ENCODE measurements at regions not wholly inside any gene's neighbourhood (a gene's known extent, or its start where the extent isn't known, plus 50 kb on each side); places are given as distances from the start of the nearest gene placed in this dataset.

DNA sequence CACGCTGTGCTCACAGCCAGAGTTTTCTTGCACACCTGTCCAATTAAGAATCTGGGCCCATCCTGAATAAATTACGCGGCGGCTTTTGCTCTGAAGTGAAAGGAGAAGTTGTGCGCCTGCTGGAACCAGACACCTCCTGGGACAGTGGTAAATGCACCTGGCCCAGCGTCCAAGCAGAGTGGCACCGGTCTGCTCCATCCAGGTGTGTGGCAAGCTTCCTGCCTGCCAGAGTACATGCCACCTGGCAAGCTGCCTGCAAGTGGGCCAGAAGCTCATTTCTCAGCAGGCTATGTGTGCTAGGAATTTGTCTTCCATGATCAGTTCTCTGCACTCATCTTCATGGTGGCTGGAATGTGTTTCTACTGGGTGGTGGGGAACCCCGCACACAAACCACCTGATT, 660.6 kb downstream of the ETS1 start:
- no peak for DNase-seq

- no peak for DNase-seq
Measured at GRCh38 chr11:127925475-127925874, 661.9 kb downstream of the ETS1 start.

DNA sequence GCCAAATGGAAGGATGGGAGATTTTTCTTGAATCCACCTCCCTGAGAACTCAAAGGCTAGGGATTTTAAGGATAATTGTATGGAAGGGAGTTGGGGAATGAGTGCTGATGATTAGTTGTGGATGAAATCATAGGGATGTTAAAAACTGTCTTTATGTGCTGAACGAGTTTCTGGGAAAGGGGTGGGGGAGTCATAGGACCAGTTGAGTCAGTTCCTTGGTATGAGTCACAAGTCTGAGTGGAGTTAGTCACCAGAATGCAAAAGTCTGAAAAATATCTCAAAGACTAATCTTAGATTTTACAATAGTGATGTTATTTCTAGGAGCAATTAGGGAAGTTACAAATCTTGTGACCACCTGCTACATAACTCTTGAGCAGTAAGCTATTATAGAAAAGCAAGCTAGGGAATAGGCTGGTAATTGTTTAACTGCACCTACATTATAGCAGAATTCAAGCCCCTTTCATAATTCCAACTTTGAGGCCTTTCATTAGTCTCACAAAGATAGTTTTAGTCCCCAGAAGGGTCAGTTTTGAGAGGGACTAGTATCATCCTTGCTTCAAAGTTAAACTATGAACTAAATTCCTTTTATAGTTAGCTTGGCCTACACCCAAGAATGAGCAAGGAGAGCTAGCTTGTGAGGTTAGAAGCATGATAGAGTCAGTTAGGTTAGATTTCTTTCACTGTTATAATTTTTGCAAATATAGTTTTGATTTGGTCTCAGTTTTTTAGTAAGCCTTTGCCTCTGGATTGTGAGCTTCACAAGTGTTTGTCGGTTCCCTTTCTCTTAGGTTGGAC, 668.0 kb downstream of the ETS1 start:
- no peak for DNase-seq

GRCh38 chr11:127902382-127902781, 685.0 kb downstream of the ETS1 start:
- no peak for DNase-seq

- DNase-seq: no peak
Measured at GRCh38 chr11:127898422-127899365, 688.7 kb downstream of the ETS1 start.

DNA sequence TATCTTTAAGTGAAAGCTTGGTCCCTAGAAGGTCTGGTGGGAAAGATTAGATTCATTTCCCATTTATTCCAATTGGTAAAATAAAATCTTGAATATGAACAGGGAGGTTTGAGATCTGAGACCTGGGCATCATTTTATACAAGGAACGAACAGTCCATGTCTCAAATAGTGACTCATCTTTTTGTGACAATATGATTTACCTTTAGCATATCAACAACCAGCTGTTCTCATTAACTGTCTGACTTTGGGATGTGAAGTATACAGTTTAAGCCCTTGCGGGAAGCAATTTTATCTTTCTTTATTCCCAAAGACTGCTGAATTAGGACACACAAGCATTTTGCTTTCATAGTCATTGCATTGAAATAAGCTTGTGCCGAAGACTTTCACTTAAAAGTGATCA, 691.6 kb downstream of the ETS1 start:
- DNase-seq: no peak

GRCh38 chr11:127894316-127894715, 693.0 kb downstream of the ETS1 start:
- DNase-seq: no peak

- no peak for DNase-seq
Measured at GRCh38 chr11:127890030-127890615, 697.2 kb downstream of the ETS1 start.

DNA sequence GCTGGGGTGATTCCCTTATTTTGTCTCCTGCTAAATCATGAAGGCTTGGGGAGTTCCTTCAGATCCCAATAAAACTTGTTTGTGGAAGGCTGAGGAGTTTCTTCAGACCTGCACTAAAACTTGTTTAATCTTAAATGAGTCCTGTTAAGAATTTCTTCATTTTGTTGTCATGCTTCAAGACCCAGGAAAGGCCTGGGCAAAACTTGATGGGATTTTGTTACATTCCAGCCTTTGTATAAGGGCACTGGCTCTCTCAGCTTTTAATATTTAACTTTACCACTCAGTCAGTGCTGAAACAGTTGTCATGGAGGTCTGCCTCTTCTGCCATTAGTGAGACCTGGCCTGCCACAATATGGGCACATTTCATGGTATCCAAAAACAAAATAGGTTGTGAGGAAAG, 699.0 kb downstream of the ETS1 start:
- DNase-seq: no peak

DNA sequence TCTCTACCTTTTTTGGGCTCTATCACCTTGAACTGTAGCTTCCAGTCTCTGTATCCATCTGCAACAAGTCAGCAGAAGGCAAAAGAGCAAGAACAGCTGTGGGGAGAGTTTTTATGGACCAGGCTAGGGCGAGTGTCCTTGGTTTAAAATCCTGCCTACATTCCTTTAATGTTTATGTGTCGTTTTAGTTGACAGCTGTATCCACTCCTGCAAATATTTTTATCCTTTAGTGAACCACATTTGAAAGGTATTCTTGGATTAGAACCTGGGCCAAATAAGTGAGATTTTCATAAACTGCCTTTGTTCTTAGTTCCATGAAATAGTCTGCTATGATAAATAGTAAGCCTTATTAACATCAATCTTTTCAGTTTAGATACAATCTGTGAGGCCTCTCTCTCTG, 712.2 kb downstream of the ETS1 start:
- DNase-seq: no peak

GRCh38 chr11:127873478-127873877, 713.9 kb downstream of the ETS1 start:
- no peak for DNase-seq

DNA sequence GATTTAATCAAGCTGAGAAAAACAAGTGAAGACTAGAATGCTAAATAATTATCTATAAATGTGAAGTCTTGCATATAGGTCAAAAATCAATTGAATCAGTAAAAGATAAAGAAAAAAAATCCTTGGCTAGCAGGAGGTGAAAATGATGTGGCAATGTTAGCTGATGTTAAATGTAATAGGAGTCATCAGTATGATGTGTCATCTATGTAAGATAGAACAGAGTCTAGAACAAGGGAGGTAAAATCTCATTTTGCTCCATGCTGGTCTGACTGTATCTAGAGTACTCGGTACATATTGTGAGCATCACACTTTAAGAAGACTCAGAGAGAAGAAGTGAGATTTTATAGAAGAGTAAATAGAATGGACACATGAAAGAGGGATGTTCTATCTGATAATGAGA, 721.2 kb downstream of the ETS1 start:
- no peak for DNase-seq

- no peak for DNase-seq
Measured at GRCh38 chr11:127864861-127865260, 722.5 kb downstream of the ETS1 start.

DNA sequence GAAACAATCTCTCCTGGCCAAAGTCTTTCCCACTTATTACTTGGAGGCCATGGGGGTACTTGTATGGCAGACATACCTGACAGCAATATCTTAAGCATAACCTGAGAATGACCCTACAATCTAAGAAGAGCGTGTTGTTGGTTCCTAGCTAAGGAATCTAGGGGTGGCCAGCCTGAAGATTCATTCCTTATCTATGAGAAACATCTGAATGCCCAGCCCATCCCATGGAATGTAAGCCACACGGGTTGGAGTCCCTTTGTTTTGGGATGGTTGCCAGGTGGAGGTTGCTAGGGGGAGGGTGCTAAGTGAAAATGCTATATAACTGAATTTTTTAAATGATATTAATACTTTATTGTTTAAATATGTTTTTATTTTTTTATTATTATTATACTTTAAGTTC, 725.0 kb downstream of the ETS1 start:
- no peak for DNase-seq

DNA sequence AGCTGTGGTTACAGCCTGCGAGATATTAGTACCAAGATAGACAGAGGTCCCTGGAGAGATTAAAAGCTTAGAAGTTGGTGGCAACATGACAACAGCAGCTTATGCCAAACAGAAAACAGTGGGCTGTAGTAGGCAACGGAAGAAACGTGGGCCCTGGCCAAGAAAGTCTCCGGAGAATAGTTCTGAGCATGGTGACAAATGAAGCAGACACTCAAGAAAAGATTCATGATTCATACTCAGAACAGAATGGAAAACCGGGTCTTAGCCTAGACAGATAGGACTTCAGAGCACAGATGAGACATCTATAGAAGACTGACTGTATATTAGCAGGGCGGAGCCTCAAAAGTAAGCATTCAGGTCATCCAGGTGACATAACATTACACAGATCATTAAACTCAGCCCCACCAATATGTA, 727.4 kb downstream of the ETS1 start:
- no peak for DNase-seq

DNA sequence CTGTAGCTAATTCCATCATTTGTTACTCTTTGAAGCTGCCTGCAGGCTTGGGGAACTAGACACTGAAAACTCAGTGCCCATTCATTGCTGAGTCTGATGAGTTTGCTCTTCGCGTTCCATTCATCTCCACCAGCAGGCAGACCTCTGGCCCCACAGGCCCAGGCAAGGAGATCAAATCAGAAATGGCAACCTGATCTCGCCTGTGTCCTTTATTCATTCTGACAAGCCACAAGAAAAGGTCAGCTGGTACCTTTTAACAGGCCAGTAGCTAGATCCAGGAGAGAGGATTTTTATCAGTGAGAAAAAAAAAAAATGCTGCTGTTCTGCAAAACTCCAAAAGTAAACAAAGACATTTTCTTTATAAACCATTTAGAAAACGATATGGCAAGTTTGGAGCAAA, 742.5 kb downstream of the ETS1 start:
- no peak for DNase-seq

GRCh38 chr11:127843483-127844396, 743.6 kb downstream of the ETS1 start:
- peak; percentile 70 to 83 for DNase-seq

DNA sequence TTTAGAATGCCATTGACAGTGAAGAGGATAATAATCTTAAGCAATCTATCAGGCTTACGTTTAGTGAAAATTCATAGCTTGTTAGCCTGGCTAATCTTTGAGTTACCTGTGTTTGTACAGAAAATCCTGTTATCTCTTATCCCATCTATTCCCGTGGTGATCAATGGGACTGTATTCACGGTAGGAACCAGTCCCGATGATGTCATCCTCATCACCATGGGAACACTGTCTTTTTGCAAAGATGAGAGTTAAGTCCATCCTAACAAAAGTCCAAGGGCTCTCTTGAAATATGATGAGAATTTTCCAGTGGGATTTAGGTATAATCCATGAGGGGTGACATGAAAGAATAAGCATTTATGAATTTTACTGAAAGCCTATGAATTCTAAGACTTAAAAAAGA, 762.2 kb downstream of the ETS1 start:
- DNase-seq: no peak

DNA sequence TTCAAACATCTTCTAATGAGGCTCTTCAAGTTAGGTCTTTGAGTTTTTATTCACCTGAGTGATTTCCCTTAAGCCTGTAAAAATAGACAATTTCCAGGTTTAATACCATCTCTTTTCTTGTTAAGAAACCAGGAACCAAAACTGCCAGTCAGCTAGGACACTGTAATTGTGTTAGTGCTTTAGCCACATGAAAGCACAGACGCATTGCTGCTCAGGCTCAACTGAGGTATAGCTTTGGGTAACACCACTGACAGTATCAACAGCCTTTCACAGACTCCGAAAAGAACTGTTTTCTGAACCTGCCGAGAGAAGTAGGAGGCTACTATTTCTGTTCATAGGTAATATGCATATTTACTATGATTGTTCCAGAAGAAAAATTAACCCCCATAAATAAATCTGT, 768.7 kb downstream of the ETS1 start:
- DNase-seq: no peak

- DNase-seq: no peak
Measured at GRCh38 chr11:127816962-127817361, 770.4 kb downstream of the ETS1 start.

DNA sequence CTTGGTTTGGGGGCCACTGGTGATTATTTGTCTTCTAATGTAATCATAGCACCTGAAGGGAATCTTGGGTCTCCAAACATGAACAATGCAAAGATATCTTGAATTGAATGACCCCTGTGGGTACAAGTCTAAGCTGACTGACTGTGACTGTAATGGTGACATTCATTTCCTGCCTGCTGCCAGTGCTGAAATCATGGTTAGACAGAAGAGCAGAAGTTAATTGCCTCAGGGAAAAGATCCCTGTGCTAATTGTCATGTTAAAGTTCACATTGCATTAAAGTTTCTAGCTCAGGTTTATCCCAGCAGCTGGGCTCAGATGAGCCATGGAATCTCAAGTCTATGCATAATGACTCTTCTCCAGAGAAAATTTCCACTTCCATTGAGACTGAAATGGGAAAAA, 772.0 kb downstream of the ETS1 start:
- DNase-seq: no peak

DNA sequence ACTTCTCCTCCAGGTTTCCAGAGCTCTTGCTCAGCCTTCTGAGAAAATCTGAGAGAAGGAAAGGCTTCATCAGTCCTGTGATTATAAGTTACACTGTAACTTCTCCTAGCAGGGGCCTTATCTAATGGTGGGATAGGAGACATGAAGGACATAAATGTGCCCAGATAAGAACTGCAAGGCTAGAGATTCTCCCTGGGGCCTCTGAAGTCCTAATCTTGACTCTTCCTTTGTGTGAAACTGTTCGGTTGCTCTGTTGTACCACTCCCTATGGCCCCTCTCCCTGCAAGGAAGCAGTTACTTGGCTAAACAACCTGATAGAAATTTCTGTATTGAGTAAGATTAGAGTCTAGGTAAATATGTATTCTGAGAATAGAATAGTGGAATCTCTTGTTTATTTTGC, 780.9 kb downstream of the ETS1 start:
- DNase-seq: no peak

GRCh38 chr11:127805771-127806170, 781.6 kb downstream of the ETS1 start:
- DNase-seq: no peak
